ENCODE measurements at regions not wholly inside any gene's neighbourhood (a gene's known extent, or its start where the extent isn't known, plus 50 kb on each side); places are given as distances from the start of the nearest gene placed in this dataset.
"Not testable (repeated sequence)": the region's sequence is repeated elsewhere in the genome, so short reads cannot be mapped to it uniquely, and the experiment has no call there.

DNA sequence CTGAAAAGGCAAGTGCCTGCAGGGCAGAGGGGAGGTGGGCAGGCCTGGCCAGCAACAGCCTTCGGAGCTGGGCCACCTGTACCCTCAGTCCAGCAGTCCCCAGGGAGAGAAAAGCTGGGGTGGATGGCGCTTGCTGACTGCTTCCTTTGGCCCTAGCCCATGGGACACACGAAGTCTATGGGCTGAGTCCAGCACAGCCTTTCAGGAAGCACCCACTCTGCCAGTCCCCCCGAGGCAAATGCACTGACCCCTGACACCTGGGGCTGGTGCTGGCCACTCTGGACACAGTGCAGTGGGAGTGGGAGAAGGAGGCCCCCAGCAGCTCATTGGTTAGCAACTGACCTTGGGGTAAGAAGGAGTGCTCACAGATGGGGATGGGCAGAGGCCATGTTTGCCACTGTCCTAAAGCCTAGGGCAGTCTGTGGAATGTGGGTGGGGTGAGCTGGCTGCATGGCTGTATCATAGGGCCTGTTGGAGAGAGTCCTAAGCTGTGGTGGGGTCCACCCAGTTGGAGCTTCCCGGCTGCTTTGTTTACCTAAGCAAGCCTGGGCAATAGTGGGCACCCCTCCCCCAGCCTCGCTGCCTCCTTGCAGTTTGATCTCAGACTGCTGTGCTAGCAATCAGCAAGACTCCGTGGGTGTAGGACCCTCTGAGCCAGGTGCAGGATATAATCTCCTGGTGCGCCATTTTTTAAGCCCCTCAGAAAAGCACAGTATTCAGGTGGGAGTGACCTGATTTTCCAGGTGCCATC, 240.2 kb downstream of the ANKRD30B start:
- DNase-seq (ENCODE audit: low read depth in 2 of 2), result not testable (repeated sequence)

DNA sequence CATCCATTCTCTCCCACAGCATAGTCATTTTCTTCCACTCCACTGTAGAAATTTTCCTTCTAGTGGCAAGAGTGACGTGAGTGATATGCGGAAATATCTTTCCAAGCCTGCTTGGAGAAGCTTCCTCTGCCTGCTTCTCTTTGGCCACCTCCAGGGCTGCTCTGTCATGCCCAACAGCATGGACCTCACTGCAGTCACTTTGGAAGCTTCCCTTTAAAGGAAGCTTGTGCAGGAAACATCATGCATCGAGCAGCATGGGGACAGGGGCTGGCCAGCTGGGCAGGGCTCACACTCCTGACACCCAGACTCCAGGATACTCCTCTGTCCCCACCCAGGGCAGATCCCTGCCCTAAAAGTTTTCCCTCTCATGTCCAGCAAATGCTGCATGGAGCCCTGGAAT, 241.6 kb downstream of the ANKRD30B start:
- DNase-seq (ENCODE audit: low read depth in 2 of 2), result not testable (repeated sequence)

DNA sequence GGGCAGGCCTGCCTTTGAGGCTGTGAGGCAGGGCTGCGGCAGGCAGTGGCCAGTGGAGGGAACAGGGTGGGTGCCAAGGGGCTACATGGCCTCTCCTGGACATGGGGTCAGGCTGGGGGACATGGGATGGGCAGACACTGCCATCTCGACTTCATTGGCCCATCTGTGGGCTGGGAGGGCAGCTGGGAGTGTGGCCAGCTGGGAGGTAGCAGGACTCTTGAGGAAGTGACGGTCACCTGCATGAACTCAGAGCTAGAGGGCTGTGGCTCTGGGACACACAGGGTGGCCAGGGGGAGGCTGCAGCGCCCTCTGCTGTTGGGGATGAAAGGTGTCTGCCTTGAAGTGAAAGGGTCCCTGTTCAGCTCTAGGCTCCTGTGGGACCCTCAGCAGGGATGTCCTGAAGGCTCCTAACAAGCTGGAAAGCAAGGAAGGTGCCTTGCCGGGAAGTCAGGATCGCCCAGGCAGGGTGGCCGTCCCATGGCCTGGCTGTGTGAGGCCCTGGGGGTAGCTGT, 244.0 kb downstream of the ANKRD30B start:
- DNase-seq (ENCODE audit: low read depth in 2 of 2), result not testable (repeated sequence)

DNA sequence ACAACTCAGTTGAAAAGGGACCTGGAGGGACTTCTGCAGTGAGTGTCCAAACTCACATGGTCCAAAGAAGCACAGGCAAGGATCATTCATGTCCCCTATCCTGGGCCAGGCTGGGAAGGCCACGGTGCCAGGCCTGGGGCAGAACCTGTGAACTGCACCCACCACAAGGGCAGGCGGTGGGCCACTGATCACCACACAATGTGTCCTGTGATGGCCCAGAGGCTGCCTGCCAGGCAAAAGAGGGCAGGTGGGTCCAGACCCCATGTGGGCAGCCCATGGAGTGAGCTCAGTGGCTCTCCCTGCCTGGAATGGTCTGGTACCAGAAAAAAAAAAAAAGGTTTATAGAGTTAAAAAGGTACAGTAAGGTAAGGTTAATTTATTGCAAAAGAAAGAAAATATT, 244.8 kb downstream of the ANKRD30B start:
- not testable (repeated sequence) for DNase-seq (ENCODE audit: low read depth in 2 of 2)

DNA sequence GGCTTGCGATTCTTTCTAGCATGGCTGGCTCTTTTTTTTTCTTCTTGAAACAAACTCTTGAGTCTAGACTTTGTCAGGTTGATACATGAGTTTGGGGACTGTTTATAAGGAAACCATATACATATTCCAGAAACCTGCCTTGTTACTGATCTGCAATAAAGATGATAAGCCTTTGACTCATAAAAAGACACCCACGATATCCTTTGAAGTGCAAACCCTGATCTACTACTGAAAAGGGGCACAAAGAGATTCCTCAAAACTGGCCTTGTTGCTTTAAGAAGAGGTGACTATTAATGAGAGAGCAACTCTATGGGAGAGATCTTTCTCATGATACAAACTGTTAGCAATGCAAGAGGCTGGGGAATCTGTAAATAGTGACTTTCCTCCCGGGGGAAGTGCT, 247.1 kb downstream of the ANKRD30B start:
- not testable (repeated sequence) for DNase-seq (ENCODE audit: low read depth in 2 of 2)

GRCh38 chr18:14997357-14997756, 249.4 kb downstream of the ANKRD30B start:
- DNase-seq (ENCODE audit: low read depth in 2 of 2), result no peak

DNA sequence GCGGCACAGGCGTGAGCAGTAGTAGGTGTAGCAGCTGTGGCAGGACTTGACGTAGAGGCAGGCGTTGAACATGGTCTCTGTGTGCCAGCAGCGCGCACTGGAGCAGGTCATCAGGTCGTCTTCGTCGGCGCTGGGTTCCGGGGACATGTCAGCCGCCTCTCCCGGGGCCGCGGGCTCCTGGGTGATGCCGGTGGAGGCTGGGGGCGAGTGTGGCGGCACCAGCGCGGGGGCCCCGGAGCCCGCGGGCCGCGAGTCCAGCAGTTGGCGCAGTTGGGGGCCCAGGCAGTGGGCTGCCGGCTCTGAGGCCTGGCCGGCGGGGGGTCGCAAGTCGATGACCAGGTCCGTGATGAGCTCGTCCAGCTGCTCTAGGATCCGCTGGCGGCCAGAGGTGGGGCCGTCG, 249.9 kb downstream of the ANKRD30B start:
- not testable (repeated sequence) for DNase-seq (ENCODE audit: low read depth in 2 of 2)

GRCh38 chr18:14998360-14999042, 250.5 kb downstream of the ANKRD30B start:
- not testable (repeated sequence) for DNase-seq (ENCODE audit: low read depth in 2 of 2)

DNA sequence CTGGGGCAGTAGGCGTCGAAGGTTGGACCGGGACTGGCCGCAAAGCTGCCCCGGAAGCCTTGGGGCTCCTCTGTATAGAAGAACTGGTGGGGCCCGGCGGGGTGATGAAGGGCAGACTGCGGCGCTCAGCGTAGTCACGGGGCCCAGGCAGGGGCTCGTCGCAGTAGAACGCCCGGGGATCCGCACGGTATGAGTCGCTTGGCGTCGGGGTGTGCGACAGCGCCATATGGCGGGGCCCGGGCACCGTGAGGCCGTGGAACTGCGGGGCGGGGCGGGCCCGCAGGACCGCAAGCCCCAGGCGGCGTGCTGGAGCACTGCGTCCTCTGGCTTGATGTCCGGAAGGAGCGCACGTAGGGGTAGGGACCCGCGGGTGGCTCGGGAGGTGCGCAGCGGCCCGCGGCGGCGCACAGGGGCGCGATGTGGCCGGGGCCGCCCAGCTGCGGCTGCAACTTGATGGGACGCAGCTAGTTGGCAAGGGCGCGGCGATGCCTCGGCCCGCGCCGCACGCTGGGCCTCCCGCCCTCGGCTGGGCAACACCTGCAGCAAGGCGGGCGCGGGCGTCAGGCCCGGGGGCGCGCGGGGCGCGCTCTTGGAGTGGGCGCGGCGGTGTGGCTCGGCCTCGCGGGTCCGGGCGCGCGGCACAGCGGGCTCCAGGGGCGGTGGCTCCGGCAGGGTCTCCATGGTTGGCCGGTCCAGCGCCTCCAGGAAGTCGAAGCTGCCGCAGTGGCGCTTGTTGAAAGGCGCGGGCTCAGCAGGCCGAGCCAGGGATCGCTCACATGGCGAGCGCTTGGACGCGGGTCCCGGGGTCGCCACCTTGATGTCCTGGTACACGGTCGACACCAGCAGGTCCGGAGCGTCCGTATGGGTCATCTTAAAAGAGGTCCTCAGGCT, 251.4 kb downstream of the ANKRD30B start:
- no peak for DNase-seq (ENCODE audit: low read depth in 2 of 2)

- not testable (repeated sequence) for DNase-seq (ENCODE audit: low read depth in 2 of 2)
Observed at GRCh38 chr18:15000119-15001037, 252.4 kb downstream of the ANKRD30B start.

DNA sequence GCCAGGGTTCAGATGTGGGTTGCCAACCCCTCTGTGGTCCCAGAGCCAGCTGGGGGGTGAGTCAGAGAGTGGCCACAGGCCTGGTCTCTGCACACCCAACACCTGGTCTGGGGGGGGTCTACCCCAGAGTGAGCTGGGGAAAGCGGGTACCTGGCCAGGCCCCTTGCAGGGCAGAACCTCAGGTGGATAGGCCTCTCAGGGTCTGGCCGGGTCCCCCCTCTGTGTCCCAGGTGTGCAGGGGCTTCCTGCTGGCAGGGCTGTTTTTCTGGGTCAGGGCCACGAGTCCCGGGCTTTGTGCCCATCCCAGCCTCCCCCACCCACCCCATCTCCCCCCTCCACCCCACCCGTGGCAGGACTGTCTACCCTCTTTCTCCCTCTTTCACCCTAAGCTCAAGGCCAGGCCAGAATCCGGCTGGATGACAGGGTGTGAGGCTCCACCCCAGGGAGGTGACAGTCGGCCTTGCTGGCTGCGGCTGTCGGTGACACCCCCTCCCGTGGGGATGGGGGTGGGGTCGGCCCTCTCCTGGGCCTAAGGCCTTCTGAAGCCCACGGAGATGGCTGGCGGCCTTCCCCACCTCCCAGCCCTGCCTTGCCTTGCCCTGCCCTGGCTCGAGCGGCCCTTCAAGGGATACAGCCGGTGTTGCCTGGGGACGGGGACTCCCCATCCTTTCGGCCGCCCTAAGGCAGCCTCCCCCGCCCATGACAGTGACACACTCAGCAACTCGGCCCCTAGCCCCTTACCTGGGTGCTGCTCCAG, 253.2 kb downstream of the ANKRD30B start:
- not testable (repeated sequence) for DNase-seq (ENCODE audit: low read depth in 2 of 2)

GRCh38 chr18:15001795-15002107, 253.8 kb downstream of the ANKRD30B start:
- DNase-seq (ENCODE audit: low read depth in 2 of 2), result not testable (repeated sequence)

DNA sequence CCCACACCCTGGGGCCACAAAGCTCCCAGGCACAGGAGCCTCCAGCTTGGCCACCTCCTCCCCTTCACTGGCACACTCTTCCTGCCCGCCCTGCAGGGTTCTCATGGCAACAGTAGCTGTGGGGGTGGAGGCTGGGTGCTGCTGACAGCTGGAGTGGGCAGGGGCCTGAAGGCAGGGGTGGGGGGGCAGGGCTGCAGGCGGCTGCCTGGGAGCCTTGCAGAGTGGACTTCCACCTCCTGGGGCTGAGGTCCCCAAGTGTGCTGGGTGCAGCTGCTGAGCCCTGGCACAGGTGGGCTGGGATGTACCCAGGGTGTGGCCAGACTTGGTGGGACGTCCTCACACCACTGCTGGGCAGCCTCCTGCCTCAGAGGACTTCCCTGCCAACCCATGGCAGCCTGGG, 254.8 kb downstream of the ANKRD30B start:
- not testable (repeated sequence) for DNase-seq (ENCODE audit: low read depth in 2 of 2)

DNA sequence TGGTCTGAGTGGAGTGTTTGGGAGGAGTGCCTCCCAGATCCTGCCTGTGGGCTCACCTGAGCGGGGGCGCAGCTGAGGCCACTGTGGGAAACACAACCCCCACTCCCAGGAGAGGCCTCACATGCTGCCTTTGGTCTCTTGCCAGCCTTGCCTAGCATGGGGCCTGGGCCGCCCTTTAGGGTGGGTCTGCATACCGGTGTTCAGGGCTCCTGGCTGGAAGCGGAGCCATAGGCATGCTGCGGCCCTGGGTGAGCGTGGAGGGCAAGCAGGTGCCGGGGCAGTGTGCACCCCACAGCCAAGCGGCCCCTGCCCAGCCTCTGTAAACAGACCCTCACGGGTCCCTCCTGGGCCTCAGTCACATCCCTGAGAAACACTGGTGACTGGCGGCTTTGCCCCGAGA, 255.3 kb downstream of the ANKRD30B start:
- not testable (repeated sequence) for DNase-seq (ENCODE audit: low read depth in 2 of 2)

DNA sequence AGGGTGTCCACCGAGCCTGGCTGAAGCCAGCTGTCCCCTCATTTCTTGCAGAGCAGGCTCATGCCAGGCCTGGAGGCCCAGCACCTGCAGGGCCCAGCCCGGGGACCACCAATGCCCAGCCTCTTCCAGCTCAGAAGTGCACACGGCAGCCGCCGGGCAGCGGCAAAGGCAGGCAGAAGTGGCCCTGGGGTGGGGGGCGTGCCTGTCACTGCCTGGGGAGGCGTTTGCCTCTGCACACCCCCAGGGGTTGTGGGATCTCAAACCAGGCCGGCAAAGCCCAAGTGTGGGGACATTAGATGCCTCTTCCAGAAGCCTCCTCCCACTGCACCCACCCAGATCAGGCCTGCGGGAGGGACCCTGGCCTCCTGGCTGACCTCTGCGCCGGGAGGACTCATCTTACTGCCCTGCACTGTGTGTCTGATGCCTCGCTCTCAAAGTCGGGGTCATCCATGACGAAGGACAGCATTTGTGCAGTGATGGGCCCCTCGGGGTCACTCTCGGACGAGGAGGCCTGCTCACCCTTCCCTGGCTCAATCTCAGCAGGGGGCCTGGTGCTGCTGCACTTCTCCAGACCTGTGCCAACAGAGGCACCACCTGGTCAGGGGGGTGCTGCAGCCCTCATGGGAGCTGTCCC, 255.8 kb downstream of the ANKRD30B start:
- DNase-seq (ENCODE audit: low read depth in 2 of 2), result not testable (repeated sequence)

- DNase-seq (ENCODE audit: low read depth in 2 of 2), result not testable (repeated sequence)
Observed at GRCh38 chr18:15004270-15004973, 256.4 kb downstream of the ANKRD30B start.

GRCh38 chr18:15005313-15006130, 257.6 kb downstream of the ANKRD30B start:
- DNase-seq (ENCODE audit: low read depth in 2 of 2), result no peak

- not testable (repeated sequence) for DNase-seq (ENCODE audit: low read depth in 2 of 2)
Observed at GRCh38 chr18:15006616-15007015, 258.6 kb downstream of the ANKRD30B start.
